ENCODE measurements at regions not wholly inside any gene's neighbourhood (a gene's known extent, or its start where the extent isn't known, plus 50 kb on each side); places are given as distances from the start of the nearest gene placed in this dataset.

DNA sequence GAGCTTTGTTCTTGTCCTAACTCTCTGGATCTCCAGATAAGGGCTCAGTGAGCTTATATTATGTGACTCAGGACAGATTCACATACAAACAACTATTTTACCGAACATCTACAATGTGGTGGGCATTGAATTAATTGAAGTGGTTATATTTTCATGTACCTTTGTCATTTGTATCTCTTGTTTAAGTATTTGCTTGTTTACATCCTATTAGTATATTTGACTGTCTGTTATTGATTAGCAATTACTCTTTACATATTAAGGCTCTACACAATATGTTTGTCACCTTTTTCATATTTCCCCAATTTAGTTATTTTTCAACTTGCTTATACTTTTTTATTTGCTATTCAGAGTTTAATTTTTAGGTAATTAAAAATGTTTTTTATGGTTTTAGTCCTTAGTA, 222.4 kb downstream of the TFAP2C start:
- Histone ChIP-seq H3K4me3 (ENCODE audit: low read depth, low read length) (no peak overlapping the region), H3K36me3 (ENCODE audit: insufficient read depth, low read length) (no peaks in the 10 kb centered on the region), H3K4me1 (ENCODE audit: control insufficient read depth, insufficient read depth, low read length, unreplicated experiment) (no peaks in the 10 kb centered on the region), H3K27me3 (ENCODE audit: insufficient read depth, low read length) (no peaks in the 10 kb centered on the region), H3K27ac (ENCODE audit: low read depth, low read length) (no peak overlapping the region), H3K79me2 (ENCODE audit: control insufficient read depth, insufficient read depth, low read length, unreplicated experiment) (no peaks in the 10 kb centered on the region), H2AFZ (ENCODE audit: low read length, unreplicated experiment) (no peak overlapping the region)

DNA sequence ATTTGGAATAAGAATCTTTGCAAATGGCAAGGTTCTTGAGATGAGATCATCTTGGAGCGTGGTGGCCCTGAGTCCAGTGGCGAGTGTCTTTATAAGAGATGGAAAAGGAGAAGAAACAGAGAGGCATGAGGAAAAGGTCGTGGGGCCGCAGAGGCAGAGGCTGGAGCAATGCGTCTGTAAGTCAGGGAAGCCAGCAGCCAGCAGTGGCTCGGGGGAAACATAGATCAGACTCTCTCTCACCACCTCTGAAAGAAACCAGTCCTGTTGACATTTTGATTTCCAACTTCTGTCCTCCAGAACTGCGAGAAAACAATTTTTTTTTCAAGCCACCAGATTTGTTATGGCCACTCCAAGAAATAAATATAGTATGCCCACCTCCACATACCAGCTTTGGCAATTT, 226.6 kb downstream of the TFAP2C start:
- no peaks in the 10 kb centered on the region for H3K27me3 ChIP-seq (ENCODE audit: insufficient read depth, low read length)
- no peak overlapping the region for H3K4me3 ChIP-seq (ENCODE audit: low read depth, low read length)
- H3K4me1 ChIP-seq (ENCODE audit: control insufficient read depth, insufficient read depth, low read length, unreplicated experiment): no peaks in the 10 kb centered on the region
- H3K79me2 ChIP-seq (ENCODE audit: control insufficient read depth, insufficient read depth, low read length, unreplicated experiment): no peaks in the 10 kb centered on the region
- H3K36me3 ChIP-seq (ENCODE audit: insufficient read depth, low read length): no peaks in the 10 kb centered on the region
- no peak overlapping the region for H2AFZ ChIP-seq (ENCODE audit: low read length, unreplicated experiment)
- H3K27ac ChIP-seq (ENCODE audit: low read depth, low read length): no peak overlapping the region

DNA sequence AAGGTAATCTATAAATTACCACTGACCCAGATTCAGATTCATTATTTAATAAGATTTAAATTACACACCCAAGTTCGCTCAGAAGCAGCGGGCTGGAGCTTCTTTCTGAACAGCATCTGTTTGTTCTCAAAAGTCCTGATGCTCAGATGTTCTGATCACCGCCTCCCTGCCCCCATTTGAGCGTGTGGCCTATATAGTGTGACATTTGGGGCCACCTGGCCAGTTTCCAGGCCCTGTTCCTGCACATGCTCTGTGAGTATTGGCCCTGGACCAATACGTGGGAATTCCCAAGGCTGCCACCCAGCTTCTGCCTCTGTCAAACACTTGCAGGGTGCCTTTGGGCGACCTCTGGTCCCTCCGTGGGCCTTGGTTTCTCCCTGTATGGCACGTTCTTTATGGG, 228.8 kb downstream of the TFAP2C start:
- no peak overlapping the region for H3K27ac ChIP-seq (ENCODE audit: low read depth, low read length)
- H3K36me3 ChIP-seq (ENCODE audit: insufficient read depth, low read length): no peaks in the 10 kb centered on the region
- H3K79me2 ChIP-seq (ENCODE audit: control insufficient read depth, insufficient read depth, low read length, unreplicated experiment): no peaks in the 10 kb centered on the region
- no peaks in the 10 kb centered on the region for H3K4me1 ChIP-seq (ENCODE audit: control insufficient read depth, insufficient read depth, low read length, unreplicated experiment)
- H2AFZ ChIP-seq (ENCODE audit: low read length, unreplicated experiment): no peak overlapping the region
- peaks cover 20% of the 10 kb centered on the region for H3K27me3 ChIP-seq (ENCODE audit: insufficient read depth, low read length)
- no peak overlapping the region for H3K4me3 ChIP-seq (ENCODE audit: low read depth, low read length)

DNA sequence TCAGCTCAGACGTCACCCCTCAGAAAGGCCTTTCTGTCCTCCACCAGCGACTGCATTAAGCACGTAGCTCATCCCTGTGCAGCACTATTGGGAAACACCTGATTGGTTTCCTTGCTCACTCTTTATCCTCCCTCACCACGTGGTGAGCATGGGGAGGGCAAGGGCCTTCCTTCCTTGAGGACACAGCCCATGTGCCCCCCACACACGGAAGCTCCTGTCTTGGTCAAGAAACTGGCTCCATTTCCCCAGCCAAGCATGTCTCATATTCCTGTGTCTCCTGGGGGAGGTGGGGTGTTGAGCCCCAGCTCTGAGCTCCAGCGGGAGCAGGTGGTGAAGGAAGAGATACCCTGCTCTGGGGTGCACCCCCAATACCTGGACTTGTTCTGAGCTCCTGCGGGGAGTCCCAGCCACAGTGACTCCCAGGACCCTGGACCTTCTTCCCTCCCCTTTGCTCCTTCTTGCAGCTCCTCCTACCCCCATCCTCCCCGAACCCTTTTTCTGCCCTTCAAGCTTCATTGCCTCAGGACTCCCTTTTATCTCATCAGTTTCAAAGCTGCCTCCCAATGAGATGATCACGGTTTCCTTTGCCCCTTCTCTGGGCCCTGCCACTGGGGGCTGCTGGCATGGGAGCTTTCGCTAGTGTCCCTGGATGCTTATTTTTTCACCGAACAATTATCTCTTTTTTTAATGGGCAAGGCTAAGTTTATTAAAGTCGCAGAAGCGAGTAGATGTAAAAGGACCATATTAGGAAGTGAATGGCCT, 230.1 kb downstream of the TFAP2C start:
- Histone ChIP-seq H3K27me3 (ENCODE audit: insufficient read depth, low read length) (peaks cover 33% of the 10 kb centered on the region), H3K4me3 (ENCODE audit: low read depth, low read length) (no peak overlapping the region), H3K4me1 (ENCODE audit: control insufficient read depth, insufficient read depth, low read length, unreplicated experiment) (no peaks in the 10 kb centered on the region), H3K27ac (ENCODE audit: low read depth, low read length) (no peak overlapping the region), H3K36me3 (ENCODE audit: insufficient read depth, low read length) (no peaks in the 10 kb centered on the region), H3K79me2 (ENCODE audit: control insufficient read depth, insufficient read depth, low read length, unreplicated experiment) (no peaks in the 10 kb centered on the region), H2AFZ (ENCODE audit: low read length, unreplicated experiment) (no peak overlapping the region)

DNA sequence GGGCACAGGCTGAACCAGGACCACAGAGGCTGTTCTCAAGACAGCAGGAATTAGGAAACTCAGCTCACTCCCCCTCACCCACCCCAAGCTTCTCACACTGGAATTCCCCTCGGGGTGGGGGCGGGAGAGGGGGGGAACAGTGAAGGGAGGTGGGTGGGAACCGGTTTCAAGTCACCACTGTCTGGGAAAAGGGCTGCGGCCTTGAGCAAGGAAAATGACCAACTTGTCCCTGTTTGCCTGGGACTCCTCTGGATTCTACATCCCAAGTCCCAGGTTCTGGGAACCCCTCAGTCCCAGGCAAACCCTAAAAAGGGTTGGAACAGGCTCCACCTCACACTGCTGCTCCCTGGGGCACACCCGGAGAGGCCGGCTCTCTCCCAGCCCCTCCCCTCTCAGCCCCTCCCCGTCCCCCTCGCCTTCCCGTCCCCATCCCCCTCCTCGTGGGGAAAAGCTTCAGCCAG, 230.7 kb downstream of the TFAP2C start:
- Histone ChIP-seq H3K79me2 (ENCODE audit: control insufficient read depth, insufficient read depth, low read length, unreplicated experiment) (no peaks in the 10 kb centered on the region), H3K27me3 (ENCODE audit: insufficient read depth, low read length) (peaks cover 39% of the 10 kb centered on the region), H3K4me3 (ENCODE audit: low read depth, low read length) (no peak overlapping the region), H3K36me3 (ENCODE audit: insufficient read depth, low read length) (no peaks in the 10 kb centered on the region), H3K27ac (ENCODE audit: low read depth, low read length) (no peak overlapping the region), H2AFZ (ENCODE audit: low read length, unreplicated experiment) (no peak overlapping the region), H3K4me1 (ENCODE audit: control insufficient read depth, insufficient read depth, low read length, unreplicated experiment) (no peaks in the 10 kb centered on the region)

DNA sequence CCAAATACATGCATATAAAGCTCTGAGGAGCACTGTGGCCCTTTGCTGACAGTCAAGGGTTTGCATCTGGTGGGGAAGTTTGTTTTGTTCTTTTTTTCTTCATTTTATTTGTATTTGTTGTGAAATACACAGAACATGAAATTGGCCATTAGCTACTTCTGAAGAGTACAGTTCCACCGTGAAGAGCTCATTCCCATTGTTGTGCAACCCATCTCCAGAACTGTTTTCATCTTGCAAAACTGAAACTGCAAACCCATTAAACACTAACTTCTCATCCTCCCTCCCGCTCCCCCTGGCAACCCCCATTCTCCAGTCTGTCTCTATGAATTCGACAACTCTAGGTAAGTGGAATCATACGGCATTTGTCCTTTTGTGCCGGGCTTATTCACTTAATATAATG, 231.3 kb downstream of the TFAP2C start:
- Histone ChIP-seq H3K27me3 (ENCODE audit: insufficient read depth, low read length) (peaks cover 45% of the 10 kb centered on the region), H3K36me3 (ENCODE audit: insufficient read depth, low read length) (no peaks in the 10 kb centered on the region), H3K4me3 (ENCODE audit: low read depth, low read length) (no peak overlapping the region), H3K79me2 (ENCODE audit: control insufficient read depth, insufficient read depth, low read length, unreplicated experiment) (no peaks in the 10 kb centered on the region), H3K27ac (ENCODE audit: low read depth, low read length) (no peak overlapping the region), H3K4me1 (ENCODE audit: control insufficient read depth, insufficient read depth, low read length, unreplicated experiment) (no peaks in the 10 kb centered on the region), H2AFZ (ENCODE audit: low read length, unreplicated experiment) (no peak overlapping the region)

DNA sequence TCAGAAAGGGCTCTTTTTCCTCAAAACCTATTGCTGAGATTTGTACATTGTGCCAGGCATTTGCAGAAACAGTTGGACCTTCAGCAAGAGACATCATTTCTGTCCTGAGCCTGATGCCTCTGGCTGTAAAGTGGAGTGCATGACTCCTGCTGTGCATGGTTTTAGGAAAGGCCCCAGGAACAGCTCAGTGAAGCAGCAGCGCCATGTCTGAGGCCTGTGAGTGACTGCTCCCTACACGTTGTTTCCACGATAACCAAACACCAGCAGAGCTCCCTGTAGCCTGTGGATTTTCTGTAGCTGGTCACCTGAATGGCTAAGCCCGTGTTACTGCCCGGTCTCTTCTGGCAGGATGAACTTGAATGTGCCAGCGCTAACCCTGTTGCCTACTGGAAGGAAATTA, 232.5 kb downstream of the TFAP2C start:
- no peak overlapping the region for H2AFZ ChIP-seq (ENCODE audit: low read length, unreplicated experiment)
- no peaks in the 10 kb centered on the region for H3K36me3 ChIP-seq (ENCODE audit: insufficient read depth, low read length)
- H3K79me2 ChIP-seq (ENCODE audit: control insufficient read depth, insufficient read depth, low read length, unreplicated experiment): no peaks in the 10 kb centered on the region
- peaks cover 48% of the 10 kb centered on the region for H3K27me3 ChIP-seq (ENCODE audit: insufficient read depth, low read length)
- no peak overlapping the region for H3K27ac ChIP-seq (ENCODE audit: low read depth, low read length)
- no peak overlapping the region for H3K4me3 ChIP-seq (ENCODE audit: low read depth, low read length)
- H3K4me1 ChIP-seq (ENCODE audit: control insufficient read depth, insufficient read depth, low read length, unreplicated experiment): no peaks in the 10 kb centered on the region

DNA sequence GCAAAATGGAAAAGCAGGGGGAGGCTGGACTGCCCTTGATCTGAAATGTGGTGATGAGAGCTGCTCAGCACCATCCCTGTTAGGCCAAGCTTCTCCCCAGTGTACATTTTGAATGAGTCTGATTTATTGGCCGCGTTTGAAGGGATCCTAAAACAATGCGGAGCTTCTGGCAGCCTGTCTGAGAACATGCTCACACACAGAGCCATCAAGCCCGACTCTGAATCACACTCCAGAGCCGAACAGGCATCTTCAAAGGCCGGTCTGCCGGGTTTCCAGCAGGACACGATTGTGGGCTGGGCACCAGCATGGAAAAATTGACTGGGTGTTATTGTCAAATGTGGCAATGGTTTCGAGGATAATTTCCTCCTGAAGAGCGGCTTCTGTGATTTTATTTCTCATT, 235.9 kb downstream of the TFAP2C start:
- Histone ChIP-seq H3K27ac (ENCODE audit: low read depth, low read length) (no peak overlapping the region), H2AFZ (ENCODE audit: low read length, unreplicated experiment) (no peak overlapping the region), H3K79me2 (ENCODE audit: control insufficient read depth, insufficient read depth, low read length, unreplicated experiment) (no peaks in the 10 kb centered on the region), H3K4me1 (ENCODE audit: control insufficient read depth, insufficient read depth, low read length, unreplicated experiment) (no peaks in the 10 kb centered on the region), H3K27me3 (ENCODE audit: insufficient read depth, low read length) (peaks cover 48% of the 10 kb centered on the region), H3K4me3 (ENCODE audit: low read depth, low read length) (no peak overlapping the region), H3K36me3 (ENCODE audit: insufficient read depth, low read length) (no peaks in the 10 kb centered on the region)

DNA sequence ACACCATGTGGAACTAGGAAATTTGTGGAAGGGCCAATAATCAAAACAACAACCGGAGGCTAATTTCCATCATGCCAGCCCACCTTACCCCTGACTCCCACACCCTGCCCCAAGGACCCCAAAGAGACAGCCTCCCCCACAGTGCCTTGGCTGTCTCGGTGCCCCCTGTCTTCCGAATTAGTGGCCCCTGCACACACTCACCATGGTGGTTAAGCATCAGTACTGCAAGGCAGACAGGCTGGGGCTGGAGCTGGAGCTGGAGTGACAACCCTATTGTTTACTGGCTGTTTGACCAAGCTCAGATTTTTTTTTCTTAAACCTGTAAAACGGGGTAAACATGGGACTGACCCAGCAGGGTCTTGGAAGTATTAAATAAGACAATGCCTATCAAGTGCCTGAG, 238.0 kb downstream of the TFAP2C start:
- H3K79me2 ChIP-seq (ENCODE audit: control insufficient read depth, insufficient read depth, low read length, unreplicated experiment): no peaks in the 10 kb centered on the region
- no peak overlapping the region for H3K4me3 ChIP-seq (ENCODE audit: low read depth, low read length)
- H2AFZ ChIP-seq (ENCODE audit: low read length, unreplicated experiment): no peak overlapping the region
- peaks cover 39% of the 10 kb centered on the region for H3K27me3 ChIP-seq (ENCODE audit: insufficient read depth, low read length)
- H3K27ac ChIP-seq (ENCODE audit: low read depth, low read length): no peak overlapping the region
- no peaks in the 10 kb centered on the region for H3K36me3 ChIP-seq (ENCODE audit: insufficient read depth, low read length)
- H3K4me1 ChIP-seq (ENCODE audit: control insufficient read depth, insufficient read depth, low read length, unreplicated experiment): no peaks in the 10 kb centered on the region

DNA sequence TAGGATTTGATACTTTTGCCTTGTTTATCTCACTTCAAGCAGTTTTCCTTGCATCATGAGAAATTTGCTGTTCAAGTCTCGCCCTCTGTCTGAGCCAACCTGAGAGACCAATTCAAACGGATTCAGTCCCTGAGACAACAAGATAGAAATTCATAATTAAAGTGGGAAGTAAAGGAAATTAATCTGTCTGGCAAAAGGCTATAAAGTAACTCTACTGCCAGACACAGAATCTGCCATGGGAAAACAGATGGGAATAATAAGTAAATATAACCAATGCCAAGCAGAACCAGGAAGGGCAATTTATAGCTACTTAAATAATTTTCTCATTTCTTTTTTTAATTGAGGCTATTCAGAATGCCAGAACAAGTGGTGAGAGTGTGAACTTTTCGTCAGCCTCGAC, 239.6 kb downstream of the TFAP2C start:
- Histone ChIP-seq H3K4me1 (ENCODE audit: control insufficient read depth, insufficient read depth, low read length, unreplicated experiment) (no peaks in the 10 kb centered on the region), H3K27me3 (ENCODE audit: insufficient read depth, low read length) (peaks cover 24% of the 10 kb centered on the region), H3K27ac (ENCODE audit: low read depth, low read length) (no peak overlapping the region), H2AFZ (ENCODE audit: low read length, unreplicated experiment) (no peak overlapping the region), H3K36me3 (ENCODE audit: insufficient read depth, low read length) (no peaks in the 10 kb centered on the region), H3K4me3 (ENCODE audit: low read depth, low read length) (no peak overlapping the region), H3K79me2 (ENCODE audit: control insufficient read depth, insufficient read depth, low read length, unreplicated experiment) (no peaks in the 10 kb centered on the region)

DNA sequence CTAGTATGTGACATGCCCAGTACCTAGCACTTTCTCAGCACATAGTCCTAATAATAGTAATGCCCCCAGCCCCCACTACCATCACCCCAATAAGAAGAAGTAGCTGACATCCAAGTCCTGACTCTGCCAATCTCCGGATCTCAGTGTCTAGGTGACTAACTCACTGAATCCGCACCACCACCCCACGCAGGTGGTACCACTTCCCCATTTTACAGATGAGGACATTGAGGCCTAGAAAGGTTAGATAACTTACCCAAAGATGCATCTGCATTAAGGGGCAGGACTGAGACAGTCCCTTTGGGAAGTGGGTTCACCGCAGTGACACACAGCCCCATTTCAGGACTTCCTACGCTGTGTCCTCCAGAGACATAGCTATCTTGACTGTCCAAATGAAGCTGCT, 241.2 kb downstream of the TFAP2C start:
- no peaks in the 10 kb centered on the region for H3K4me1 ChIP-seq (ENCODE audit: control insufficient read depth, insufficient read depth, low read length, unreplicated experiment)
- peaks cover 9% of the 10 kb centered on the region for H3K27me3 ChIP-seq (ENCODE audit: insufficient read depth, low read length)
- no peak overlapping the region for H2AFZ ChIP-seq (ENCODE audit: low read length, unreplicated experiment)
- H3K79me2 ChIP-seq (ENCODE audit: control insufficient read depth, insufficient read depth, low read length, unreplicated experiment): no peaks in the 10 kb centered on the region
- H3K27ac ChIP-seq (ENCODE audit: low read depth, low read length): no peak overlapping the region
- no peak overlapping the region for H3K4me3 ChIP-seq (ENCODE audit: low read depth, low read length)
- no peaks in the 10 kb centered on the region for H3K36me3 ChIP-seq (ENCODE audit: insufficient read depth, low read length)

Data from ACC112 (cell line).